ENCODE measurements at regions not wholly inside any gene's neighbourhood (a gene's known extent, or its start where the extent isn't known, plus 50 kb on each side); places are given as distances from the start of the nearest gene placed in this dataset.
"Not testable (repeated sequence)": the region's sequence is repeated elsewhere in the genome, so short reads cannot be mapped to it uniquely, and the experiment has no call there.

DNA sequence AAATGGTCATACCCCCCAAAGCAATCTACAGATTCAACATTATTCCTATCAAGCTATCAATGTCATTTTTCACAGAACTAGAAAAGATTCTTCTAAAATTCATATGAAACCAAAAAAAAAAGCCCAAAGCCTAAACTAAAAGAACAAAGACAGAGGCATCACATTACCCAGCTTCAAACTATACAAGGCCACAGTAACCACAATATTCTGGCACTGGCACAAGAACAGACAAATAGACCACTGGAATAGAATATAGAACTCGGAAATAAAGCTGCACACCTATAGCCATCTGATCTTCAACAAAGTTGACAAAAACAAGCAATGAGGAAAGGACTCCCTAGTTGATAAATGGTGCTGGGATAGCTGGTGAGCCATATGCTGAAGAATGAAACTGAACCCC lies 89.2 kb upstream of the PCED1B start:
- H3K4me1 Mint-ChIP-seq (ENCODE audit: unreplicated experiment) = no peaks in the 10 kb centered on the region

DNA sequence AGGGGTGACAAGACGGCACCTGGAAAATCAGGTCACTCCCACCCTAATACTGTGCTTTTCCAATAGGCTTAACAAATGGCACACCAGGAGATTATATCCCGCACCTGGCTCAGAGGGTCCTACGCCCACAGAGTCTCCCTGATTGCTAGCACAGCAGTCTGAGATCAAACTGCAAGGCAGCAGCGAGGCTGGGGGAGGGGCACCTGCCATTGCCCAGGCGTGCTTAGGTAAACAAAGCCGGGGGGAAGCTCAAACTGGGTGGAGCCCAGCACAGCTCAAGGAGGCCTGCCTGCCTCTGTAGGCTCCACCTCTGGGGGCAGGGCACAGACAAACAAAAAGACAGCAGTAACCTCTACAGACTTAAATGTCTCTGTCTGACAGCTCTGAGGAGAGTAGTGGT lies 87.4 kb upstream of the PCED1B start:
- H3K36me3 Mint-ChIP-seq (ENCODE audit: unreplicated experiment); H3K27me3 Mint-ChIP-seq (ENCODE audit: unreplicated experiment); H3K27ac Mint-ChIP-seq (ENCODE audit: unreplicated experiment); H3K4me1 Mint-ChIP-seq (ENCODE audit: unreplicated experiment); DNase-seq (ENCODE audit: extremely low spot score, unreplicated experiment); H3K4me3 Mint-ChIP-seq (ENCODE audit: unreplicated experiment): not testable (repeated sequence)
- H3K9me3 Mint-ChIP-seq (ENCODE audit: unreplicated experiment) = peaks cover 23% of the 10 kb centered on the region

More for the DNA sequence above, 89.2 kb upstream of the PCED1B start:
- Mint-ChIP-seq H3K27ac (ENCODE audit: unreplicated experiment) (no peak overlapping the region), H3K9me3 (ENCODE audit: unreplicated experiment) (peaks cover 22% of the 10 kb centered on the region), H3K27me3 (ENCODE audit: unreplicated experiment) (peaks cover 5% of the 10 kb centered on the region), H3K4me3 (ENCODE audit: unreplicated experiment) (no peak overlapping the region), H3K36me3 (ENCODE audit: unreplicated experiment) (no peaks in the 10 kb centered on the region)
- DNase-seq (ENCODE audit: extremely low spot score, unreplicated experiment) = no peak
- TF ChIP-seq, protein P1, sequence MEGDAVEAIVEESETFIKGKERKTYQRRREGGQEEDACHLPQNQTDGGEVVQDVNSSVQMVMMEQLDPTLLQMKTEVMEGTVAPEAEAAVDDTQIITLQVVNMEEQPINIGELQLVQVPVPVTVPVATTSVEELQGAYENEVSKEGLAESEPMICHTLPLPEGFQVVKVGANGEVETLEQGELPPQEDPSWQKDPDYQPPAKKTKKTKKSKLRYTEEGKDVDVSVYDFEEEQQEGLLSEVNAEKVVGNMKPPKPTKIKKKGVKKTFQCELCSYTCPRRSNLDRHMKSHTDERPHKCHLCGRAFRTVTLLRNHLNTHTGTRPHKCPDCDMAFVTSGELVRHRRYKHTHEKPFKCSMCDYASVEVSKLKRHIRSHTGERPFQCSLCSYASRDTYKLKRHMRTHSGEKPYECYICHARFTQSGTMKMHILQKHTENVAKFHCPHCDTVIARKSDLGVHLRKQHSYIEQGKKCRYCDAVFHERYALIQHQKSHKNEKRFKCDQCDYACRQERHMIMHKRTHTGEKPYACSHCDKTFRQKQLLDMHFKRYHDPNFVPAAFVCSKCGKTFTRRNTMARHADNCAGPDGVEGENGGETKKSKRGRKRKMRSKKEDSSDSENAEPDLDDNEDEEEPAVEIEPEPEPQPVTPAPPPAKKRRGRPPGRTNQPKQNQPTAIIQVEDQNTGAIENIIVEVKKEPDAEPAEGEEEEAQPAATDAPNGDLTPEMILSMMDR (IDR thresholded peaks at IDR 0.05) = no peak

DNA sequence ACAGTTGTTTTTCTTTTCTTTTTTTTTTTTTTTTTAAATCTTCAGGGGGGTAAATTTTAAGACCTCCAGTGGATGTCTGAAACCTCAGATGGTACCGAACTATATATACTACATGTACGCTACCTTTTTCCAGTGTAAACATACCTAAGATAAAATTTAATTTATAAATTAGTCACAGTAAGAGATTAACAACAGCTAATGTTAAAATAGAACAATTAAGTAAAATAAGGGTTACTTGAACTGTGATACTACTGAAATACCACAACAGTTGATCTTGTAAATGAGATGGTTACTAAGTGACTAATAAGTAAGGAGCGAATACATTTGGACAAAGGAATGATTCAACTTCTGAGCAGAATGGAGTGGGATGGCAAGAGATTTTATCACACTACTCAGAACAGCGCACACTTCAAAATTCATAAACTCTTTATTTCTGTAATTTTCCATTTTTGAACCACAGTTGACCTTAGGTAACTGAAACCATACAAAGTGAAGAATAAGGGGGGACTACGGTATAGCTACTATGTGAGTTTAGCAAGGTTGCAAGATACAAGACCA lies 80.5 kb upstream of the PCED1B start:
- Mint-ChIP-seq H3K4me1 (ENCODE audit: unreplicated experiment) (peaks cover 11% of the 10 kb centered on the region), H3K27ac (ENCODE audit: unreplicated experiment) (no peak overlapping the region)
- DNase-seq (ENCODE audit: extremely low spot score, unreplicated experiment) = no peak

DNA sequence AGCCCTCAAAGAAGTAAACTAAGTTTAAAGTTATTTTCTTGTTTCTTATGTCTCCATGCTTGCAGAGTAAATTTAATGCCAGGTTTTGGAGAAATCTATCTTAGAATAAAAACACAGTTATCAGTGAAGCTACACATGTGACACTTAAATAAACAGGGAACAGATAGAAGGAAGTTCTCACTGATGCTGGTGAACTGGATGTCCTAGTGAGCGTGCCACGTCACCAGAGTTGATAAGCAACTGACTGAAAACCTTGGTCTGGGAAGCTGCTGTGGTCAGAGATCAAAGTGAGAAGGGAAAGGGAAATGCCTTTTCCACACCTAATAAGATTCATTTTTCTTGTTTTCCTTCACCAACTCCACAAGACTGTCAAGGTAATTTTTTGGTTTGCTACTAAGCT lies 74.8 kb upstream of the PCED1B start:
- no peaks in the 10 kb centered on the region for H3K27me3 Mint-ChIP-seq (ENCODE audit: unreplicated experiment)
- no peaks in the 10 kb centered on the region for H3K4me1 Mint-ChIP-seq (ENCODE audit: unreplicated experiment)
- no peak for DNase-seq (ENCODE audit: extremely low spot score, unreplicated experiment)
- H3K9me3 Mint-ChIP-seq (ENCODE audit: unreplicated experiment) = no peaks in the 10 kb centered on the region
- TF ChIP-seq, protein P1 (IDR thresholded peaks at IDR 0.05) = no peak
- H3K27ac Mint-ChIP-seq (ENCODE audit: unreplicated experiment) = no peak overlapping the region
- H3K4me3 Mint-ChIP-seq (ENCODE audit: unreplicated experiment) = no peak overlapping the region
- H3K36me3 Mint-ChIP-seq (ENCODE audit: unreplicated experiment) = no peaks in the 10 kb centered on the region

More for the DNA sequence above, 80.5 kb upstream of the PCED1B start:
- Mint-ChIP-seq H3K36me3 (ENCODE audit: unreplicated experiment) (no peaks in the 10 kb centered on the region), H3K9me3 (ENCODE audit: unreplicated experiment) (peaks cover 9% of the 10 kb centered on the region), H3K4me3 (ENCODE audit: unreplicated experiment) (no peak overlapping the region), H3K27me3 (ENCODE audit: unreplicated experiment) (no peaks in the 10 kb centered on the region)
- TF ChIP-seq, protein P1 (IDR thresholded peaks at IDR 0.05) = no peak

DNA sequence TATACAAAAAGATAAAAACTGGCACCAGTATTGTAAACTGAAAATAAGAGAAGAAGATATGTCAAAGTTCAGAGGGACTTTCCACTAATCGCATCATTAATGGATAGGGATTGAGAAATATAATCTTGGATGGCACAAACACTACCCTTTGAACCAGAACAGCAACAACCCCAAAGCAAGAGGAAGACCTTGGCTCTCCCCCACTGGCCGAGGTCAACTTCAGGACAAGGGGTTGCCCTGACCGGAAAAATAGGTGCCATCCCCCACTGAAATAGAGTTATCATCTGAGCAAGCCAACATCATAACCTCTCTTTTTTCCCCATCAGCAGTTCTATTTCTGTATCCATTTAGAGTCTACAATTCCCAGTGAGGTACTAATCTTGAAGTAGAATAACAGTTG lies 72.4 kb upstream of the PCED1B start:
- DNase-seq (ENCODE audit: extremely low spot score, unreplicated experiment) = no peak
- Mint-ChIP-seq H3K27me3 (ENCODE audit: unreplicated experiment) (no peaks in the 10 kb centered on the region), H3K4me1 (ENCODE audit: unreplicated experiment) (no peaks in the 10 kb centered on the region), H3K4me3 (ENCODE audit: unreplicated experiment) (no peak overlapping the region), H3K9me3 (ENCODE audit: unreplicated experiment) (no peaks in the 10 kb centered on the region), H3K36me3 (ENCODE audit: unreplicated experiment) (no peaks in the 10 kb centered on the region), H3K27ac (ENCODE audit: unreplicated experiment) (no peak overlapping the region)
- TF ChIP-seq, protein P1 (IDR thresholded peaks at IDR 0.05) = no peak

DNA sequence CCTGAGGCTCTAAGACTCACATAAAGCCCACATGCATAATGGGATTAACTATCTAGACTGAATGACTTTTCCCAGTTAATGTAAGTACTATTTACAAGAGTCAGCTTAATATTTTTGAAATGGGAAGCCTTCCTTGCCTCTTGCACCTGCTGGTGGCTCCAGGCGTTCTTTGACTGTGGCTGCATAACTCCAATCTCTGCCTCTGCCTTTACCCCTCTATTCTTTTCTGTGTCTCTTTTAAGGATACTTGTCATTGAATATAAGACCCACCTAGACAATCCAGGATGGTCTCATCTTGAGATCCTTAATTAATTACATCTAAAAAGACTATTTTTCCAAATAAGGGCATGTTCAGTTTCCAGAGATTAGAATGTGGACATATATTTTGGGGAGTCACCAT lies 66.9 kb upstream of the PCED1B start:
- no peak overlapping the region for H3K27ac Mint-ChIP-seq (ENCODE audit: unreplicated experiment)
- H3K9me3 Mint-ChIP-seq (ENCODE audit: unreplicated experiment) = peaks cover 5% of the 10 kb centered on the region
- no peaks in the 10 kb centered on the region for H3K36me3 Mint-ChIP-seq (ENCODE audit: unreplicated experiment)
- DNase-seq (ENCODE audit: extremely low spot score, unreplicated experiment) = no peak
- H3K27me3 Mint-ChIP-seq (ENCODE audit: unreplicated experiment) = no peaks in the 10 kb centered on the region
- TF ChIP-seq, protein P1 (IDR thresholded peaks at IDR 0.05) = no peak
- H3K4me1 Mint-ChIP-seq (ENCODE audit: unreplicated experiment) = peaks cover 11% of the 10 kb centered on the region
- no peak overlapping the region for H3K4me3 Mint-ChIP-seq (ENCODE audit: unreplicated experiment)
